ENCODE measurements at regions not wholly inside any gene's neighbourhood (a gene's known extent, or its start where the extent isn't known, plus 50 kb on each side); places are given as distances from the start of the nearest gene placed in this dataset.
"Not testable (repeated sequence)": the region's sequence is repeated elsewhere in the genome, so short reads cannot be mapped to it uniquely, and the experiment has no call there.

- H3K27me3 ChIP-seq (ENCODE audit: insufficient read depth, low read length); H3K36me3 ChIP-seq (ENCODE audit: insufficient read depth, low read length); H2AFZ ChIP-seq (ENCODE audit: low read length, unreplicated experiment); H3K4me1 ChIP-seq (ENCODE audit: control insufficient read depth, insufficient read depth, low read length, unreplicated experiment); H3K79me2 ChIP-seq (ENCODE audit: control insufficient read depth, insufficient read depth, low read length, unreplicated experiment); H3K27ac ChIP-seq (ENCODE audit: low read depth, low read length); H3K4me3 ChIP-seq (ENCODE audit: low read depth, low read length): not testable (repeated sequence)
Measured at GRCh38 chr1:83440021-83440420, 558.9 kb downstream of the TTLL7 start.

GRCh38 chr1:83438316-83438715, 560.6 kb downstream of the TTLL7 start:
- H2AFZ ChIP-seq (ENCODE audit: low read length, unreplicated experiment); H3K27ac ChIP-seq (ENCODE audit: low read depth, low read length); H3K27me3 ChIP-seq (ENCODE audit: insufficient read depth, low read length); H3K4me3 ChIP-seq (ENCODE audit: low read depth, low read length); H3K79me2 ChIP-seq (ENCODE audit: control insufficient read depth, insufficient read depth, low read length, unreplicated experiment); H3K4me1 ChIP-seq (ENCODE audit: control insufficient read depth, insufficient read depth, low read length, unreplicated experiment); H3K36me3 ChIP-seq (ENCODE audit: insufficient read depth, low read length): not testable (repeated sequence)

GRCh38 chr1:83435336-83435735, 563.6 kb downstream of the TTLL7 start:
- not testable (repeated sequence) for H3K4me1 ChIP-seq (ENCODE audit: control insufficient read depth, insufficient read depth, low read length, unreplicated experiment); H3K27me3 ChIP-seq (ENCODE audit: insufficient read depth, low read length); H2AFZ ChIP-seq (ENCODE audit: low read length, unreplicated experiment); H3K79me2 ChIP-seq (ENCODE audit: control insufficient read depth, insufficient read depth, low read length, unreplicated experiment); H3K27ac ChIP-seq (ENCODE audit: low read depth, low read length); H3K4me3 ChIP-seq (ENCODE audit: low read depth, low read length); H3K36me3 ChIP-seq (ENCODE audit: insufficient read depth, low read length)

GRCh38 chr1:83427566-83427965, 571.4 kb downstream of the TTLL7 start:
- H3K4me1 ChIP-seq (ENCODE audit: control insufficient read depth, insufficient read depth, low read length, unreplicated experiment); H3K4me3 ChIP-seq (ENCODE audit: low read depth, low read length); H3K27ac ChIP-seq (ENCODE audit: low read depth, low read length); H3K79me2 ChIP-seq (ENCODE audit: control insufficient read depth, insufficient read depth, low read length, unreplicated experiment); H3K36me3 ChIP-seq (ENCODE audit: insufficient read depth, low read length); H2AFZ ChIP-seq (ENCODE audit: low read length, unreplicated experiment); H3K27me3 ChIP-seq (ENCODE audit: insufficient read depth, low read length): not testable (repeated sequence)

- H3K4me3 ChIP-seq (ENCODE audit: low read depth, low read length); H3K27ac ChIP-seq (ENCODE audit: low read depth, low read length); H3K36me3 ChIP-seq (ENCODE audit: insufficient read depth, low read length); H3K4me1 ChIP-seq (ENCODE audit: control insufficient read depth, insufficient read depth, low read length, unreplicated experiment); H2AFZ ChIP-seq (ENCODE audit: low read length, unreplicated experiment); H3K79me2 ChIP-seq (ENCODE audit: control insufficient read depth, insufficient read depth, low read length, unreplicated experiment); H3K27me3 ChIP-seq (ENCODE audit: insufficient read depth, low read length): not testable (repeated sequence)
Measured at GRCh38 chr1:83423382-83423781, 575.5 kb downstream of the TTLL7 start.

GRCh38 chr1:83418558-83418957, 580.4 kb downstream of the TTLL7 start:
- Histone ChIP-seq H3K4me3 (ENCODE audit: low read depth, low read length) (no peak overlapping the region), H3K27ac (ENCODE audit: low read depth, low read length) (no peak overlapping the region), H3K27me3 (ENCODE audit: insufficient read depth, low read length) (no peaks in the 10 kb centered on the region), H2AFZ (ENCODE audit: low read length, unreplicated experiment) (no peak overlapping the region), H3K79me2 (ENCODE audit: control insufficient read depth, insufficient read depth, low read length, unreplicated experiment) (no peaks in the 10 kb centered on the region), H3K4me1 (ENCODE audit: control insufficient read depth, insufficient read depth, low read length, unreplicated experiment) (no peaks in the 10 kb centered on the region), H3K36me3 (ENCODE audit: insufficient read depth, low read length) (no peaks in the 10 kb centered on the region)

- not testable (repeated sequence) for H3K27ac ChIP-seq (ENCODE audit: low read depth, low read length); H2AFZ ChIP-seq (ENCODE audit: low read length, unreplicated experiment); H3K27me3 ChIP-seq (ENCODE audit: insufficient read depth, low read length); H3K36me3 ChIP-seq (ENCODE audit: insufficient read depth, low read length); H3K79me2 ChIP-seq (ENCODE audit: control insufficient read depth, insufficient read depth, low read length, unreplicated experiment); H3K4me1 ChIP-seq (ENCODE audit: control insufficient read depth, insufficient read depth, low read length, unreplicated experiment); H3K4me3 ChIP-seq (ENCODE audit: low read depth, low read length)
Measured at GRCh38 chr1:83413839-83414107, 585.2 kb downstream of the TTLL7 start.

- H3K27ac ChIP-seq (ENCODE audit: low read depth, low read length); H3K27me3 ChIP-seq (ENCODE audit: insufficient read depth, low read length); H3K4me3 ChIP-seq (ENCODE audit: low read depth, low read length); H3K79me2 ChIP-seq (ENCODE audit: control insufficient read depth, insufficient read depth, low read length, unreplicated experiment); H2AFZ ChIP-seq (ENCODE audit: low read length, unreplicated experiment); H3K36me3 ChIP-seq (ENCODE audit: insufficient read depth, low read length); H3K4me1 ChIP-seq (ENCODE audit: control insufficient read depth, insufficient read depth, low read length, unreplicated experiment): not testable (repeated sequence)
Measured at GRCh38 chr1:83410746-83411413, 588.1 kb downstream of the TTLL7 start.

GRCh38 chr1:83406693-83407371, 592.1 kb downstream of the TTLL7 start:
- H3K79me2 ChIP-seq (ENCODE audit: control insufficient read depth, insufficient read depth, low read length, unreplicated experiment); H3K36me3 ChIP-seq (ENCODE audit: insufficient read depth, low read length); H3K27ac ChIP-seq (ENCODE audit: low read depth, low read length); H3K4me1 ChIP-seq (ENCODE audit: control insufficient read depth, insufficient read depth, low read length, unreplicated experiment); H2AFZ ChIP-seq (ENCODE audit: low read length, unreplicated experiment); H3K4me3 ChIP-seq (ENCODE audit: low read depth, low read length); H3K27me3 ChIP-seq (ENCODE audit: insufficient read depth, low read length): not testable (repeated sequence)

GRCh38 chr1:83405789-83406188, 593.1 kb downstream of the TTLL7 start:
- H3K27me3 ChIP-seq (ENCODE audit: insufficient read depth, low read length); H2AFZ ChIP-seq (ENCODE audit: low read length, unreplicated experiment): not testable (repeated sequence)

GRCh38 chr1:83403500-83403899, 595.4 kb downstream of the TTLL7 start:
- H3K79me2 ChIP-seq (ENCODE audit: control insufficient read depth, insufficient read depth, low read length, unreplicated experiment); H3K27ac ChIP-seq (ENCODE audit: low read depth, low read length); H3K27me3 ChIP-seq (ENCODE audit: insufficient read depth, low read length); H2AFZ ChIP-seq (ENCODE audit: low read length, unreplicated experiment); H3K4me3 ChIP-seq (ENCODE audit: low read depth, low read length); H3K36me3 ChIP-seq (ENCODE audit: insufficient read depth, low read length); H3K4me1 ChIP-seq (ENCODE audit: control insufficient read depth, insufficient read depth, low read length, unreplicated experiment): not testable (repeated sequence)

More at GRCh38 chr1:83405789-83406188, 593.1 kb downstream of the TTLL7 start:
- H3K27ac ChIP-seq (ENCODE audit: low read depth, low read length); H3K4me3 ChIP-seq (ENCODE audit: low read depth, low read length); H3K36me3 ChIP-seq (ENCODE audit: insufficient read depth, low read length); H3K79me2 ChIP-seq (ENCODE audit: control insufficient read depth, insufficient read depth, low read length, unreplicated experiment); H3K4me1 ChIP-seq (ENCODE audit: control insufficient read depth, insufficient read depth, low read length, unreplicated experiment): not testable (repeated sequence)

Data from ACC112 (cell line).